Adrenal gland (tissue), 9 donors: ENCODE measurements at regions not wholly inside any gene's neighbourhood (a gene's known extent, or its start where the extent isn't known, plus 50 kb on each side); places are given as distances from the start of the nearest gene placed in this dataset.

Source experiments
- DNase-seq, 7 donors: peaks; one replicate each; pipeline ENCODE4 v3.0.0-alpha.2; 2019 to 2020
- H3K27ac ChIP-seq, 5 donors: fragments of 200-600 bp; sonication (generic) in 4 of 5; 1 replicate in 3 of 5; 2 replicates in 2 of 5; pipeline versions ENCODE4 v1.5.1 to v1.8.0; 2016 to 2020; ENCODE audit warnings: mild to moderate bottlenecking in 1 of 5
- H3K27me3 ChIP-seq: fragments of 200-600 bp; 2 replicates; pipeline ENCODE4 v1.8.0; 2021
- H3K36me3 ChIP-seq, 2 donors: fragments of 200-600 bp; replicated peaks in 1 of 2; 1 replicate in 1 of 2; 2 replicates in 1 of 2; pipeline versions ENCODE4 v1.5.1 to v1.8.0; 2018 to 2022
- H3K4me1 ChIP-seq, 2 donors: fragments of 200-600 bp; replicated peaks in 1 of 2; 1 replicate in 1 of 2; 2 replicates in 1 of 2; pipeline versions ENCODE4 v1.5.1 to v1.8.0; 2018 to 2021
- H3K4me3 ChIP-seq, 4 donors: fragments of 200-600 bp; sonication (generic) in 3 of 4; one replicate each; pipeline ENCODE4 v1.5.1; 2016 to 2018
- H3K9me3 ChIP-seq, 3 donors: fragments of 200-600 bp; sonication (generic) in 1 of 3; replicated peaks in 1 of 3; 1 replicate in 2 of 3; 2 replicates in 1 of 3; pipeline versions ENCODE4 v1.5.1 to v1.8.0; 2016 to 2021
- POLR2A ChIP-seq, 2 donors: fragments of 450-650 bp; IDR thresholded peaks; one replicate each; pipeline ENCODE4 v1.6.1; 2017; ENCODE audit warnings: antibody characterized with exemption in 2 of 2, mild to moderate bottlenecking in 2 of 2, moderate library complexity in 1 of 2
- WGBS, 4 donors: extraction: QIAGEN DNeasy Blood & Tissue Kit in 2 of 4; methylation state at CpG; one replicate each; pipeline versions ENCODE4 v1.1.5 to v1.1.7; 2013 to 2017; 5-methylcytosine and 5-hydroxymethylcytosine counted together
- intact Hi-C, 2 donors: fragments of 100-400 bp; cut with DNase I; formaldehyde crosslinking; loops; one replicate each; pipeline versions ENCODE4 v1.14.1 to v1.15.0; 2022 to 2023
- TF ChIP-seq, protein P1 (sequence below), 6 experiments: fragments of 450-650 bp in 4 of 6; fragments of 200-600 bp in 2 of 6; sonication (generic) in 1 of 6; IDR thresholded peaks; 1 replicate in 5 of 6; 2 replicates in 1 of 6; pipeline versions ENCODE4 v1.5.1 to v1.8.0; 2016 to 2021; ENCODE audit warnings: antibody characterized with exemption in 6 of 6, mild to moderate bottlenecking in 2 of 6, moderate library complexity in 1 of 6
- donor health status: healthy with polysubstance abuse.
- donor health status: Bipolar disorder and iron deficiency.
- donor health status: DM: yes; HTN: yes; CAD: no.
- donor health status: DM: no; HTN: no; CAD: no.
- donor health status: DM: no; HTN: no; CAD: no.

DNA sequence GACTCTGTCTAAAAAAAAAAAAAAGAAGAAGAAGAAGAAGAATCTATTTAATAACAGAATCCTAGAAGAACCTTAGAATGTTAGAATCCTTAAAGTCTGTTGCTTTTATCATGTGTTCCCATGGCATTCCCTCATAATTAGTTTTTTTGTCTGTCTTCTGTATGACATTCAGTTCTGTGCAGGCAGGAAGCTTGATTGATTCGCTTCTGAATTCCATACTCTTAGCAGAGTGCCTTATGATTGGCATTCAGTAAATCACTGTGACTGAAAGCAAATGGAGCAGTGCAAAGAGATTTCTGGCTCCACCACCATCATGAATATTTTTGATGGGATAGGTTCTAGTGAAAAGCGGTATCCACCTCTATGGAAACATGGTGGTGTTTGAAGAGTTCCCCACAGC is 1065.9 kb upstream of the RBFOX1 start:
- Histone ChIP-seq H3K27me3 (no peaks in the 10 kb centered on the region), H3K36me3 (no peaks in the 10 kb centered on the region), H3K4me1 (no peaks in the 10 kb centered on the region), H3K4me3 (no peak overlapping the region), H3K27ac (no peak overlapping the region), H3K9me3 (no peaks in the 10 kb centered on the region)
- 69 to 83% (median 78%) methylated on average over 2 of the region's 2 CpGs for WGBS, 4 donors
- no peak for DNase-seq
- intact Hi-C loops, result no loop called here
- TF ChIP-seq POLR2A (IDR thresholded peaks at IDR 0.05), result no peak
- TF ChIP-seq, protein P1, sequence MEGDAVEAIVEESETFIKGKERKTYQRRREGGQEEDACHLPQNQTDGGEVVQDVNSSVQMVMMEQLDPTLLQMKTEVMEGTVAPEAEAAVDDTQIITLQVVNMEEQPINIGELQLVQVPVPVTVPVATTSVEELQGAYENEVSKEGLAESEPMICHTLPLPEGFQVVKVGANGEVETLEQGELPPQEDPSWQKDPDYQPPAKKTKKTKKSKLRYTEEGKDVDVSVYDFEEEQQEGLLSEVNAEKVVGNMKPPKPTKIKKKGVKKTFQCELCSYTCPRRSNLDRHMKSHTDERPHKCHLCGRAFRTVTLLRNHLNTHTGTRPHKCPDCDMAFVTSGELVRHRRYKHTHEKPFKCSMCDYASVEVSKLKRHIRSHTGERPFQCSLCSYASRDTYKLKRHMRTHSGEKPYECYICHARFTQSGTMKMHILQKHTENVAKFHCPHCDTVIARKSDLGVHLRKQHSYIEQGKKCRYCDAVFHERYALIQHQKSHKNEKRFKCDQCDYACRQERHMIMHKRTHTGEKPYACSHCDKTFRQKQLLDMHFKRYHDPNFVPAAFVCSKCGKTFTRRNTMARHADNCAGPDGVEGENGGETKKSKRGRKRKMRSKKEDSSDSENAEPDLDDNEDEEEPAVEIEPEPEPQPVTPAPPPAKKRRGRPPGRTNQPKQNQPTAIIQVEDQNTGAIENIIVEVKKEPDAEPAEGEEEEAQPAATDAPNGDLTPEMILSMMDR (IDR thresholded peaks at IDR 0.05), result no peak

DNA sequence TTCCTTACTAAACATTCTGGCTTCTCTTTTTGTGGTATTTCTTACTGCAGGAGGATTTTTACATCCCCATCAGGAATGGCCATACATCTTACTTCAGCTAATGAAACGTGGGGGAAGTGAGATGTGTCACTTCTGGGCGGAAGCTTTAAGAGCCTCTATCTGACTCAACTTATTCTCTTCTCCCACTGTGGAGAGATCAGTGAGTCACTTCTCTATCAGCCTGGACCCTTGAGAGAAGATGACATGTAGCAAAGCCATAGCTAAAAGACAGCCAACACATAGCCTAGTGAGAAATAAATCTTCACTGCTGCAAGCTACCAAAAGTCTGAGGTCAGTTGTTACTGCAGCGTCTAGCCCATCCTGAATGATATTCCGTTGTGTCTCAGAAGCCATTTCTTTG is 1066.7 kb upstream of the RBFOX1 start:
- no peak for DNase-seq
- Histone ChIP-seq H3K27me3 (no peaks in the 10 kb centered on the region), H3K36me3 (no peaks in the 10 kb centered on the region), H3K9me3 (no peaks in the 10 kb centered on the region), H3K4me1 (no peaks in the 10 kb centered on the region), H3K27ac (no peak overlapping the region), H3K4me3 (no peak overlapping the region)
- intact Hi-C loops, result no loop called here
- TF ChIP-seq, protein P1 (IDR thresholded peaks at IDR 0.05), result no peak
- no peak for TF ChIP-seq POLR2A (IDR thresholded peaks at IDR 0.05)
- WGBS, 4 donors, result 55 to 82% (median 75%) methylated on average over 4 of the region's 4 CpGs

DNA sequence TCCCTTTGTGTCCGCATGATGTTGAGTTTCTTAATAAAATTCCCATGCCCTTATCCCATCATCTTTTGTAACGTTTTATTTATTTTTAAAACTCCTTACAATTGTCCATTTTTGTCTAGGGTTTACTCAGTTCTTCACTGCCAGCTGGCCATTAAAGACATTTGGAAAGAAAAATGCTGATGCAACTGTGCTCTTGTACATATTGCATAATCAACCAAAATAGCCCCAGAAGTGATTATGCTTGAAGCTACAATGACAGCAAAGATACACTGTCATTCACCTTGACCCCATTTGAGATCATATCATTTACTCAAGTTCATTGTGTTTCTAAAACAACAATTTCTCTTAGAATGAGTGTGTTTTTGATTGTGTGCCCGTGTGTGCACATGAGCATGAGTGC is 1074.6 kb upstream of the RBFOX1 start:
- 64 to 69% (median 67%) methylated on average over 3 of the region's 3 CpGs for WGBS, 4 donors
- no peak for TF ChIP-seq POLR2A (IDR thresholded peaks at IDR 0.05)
- TF ChIP-seq, protein P1 (IDR thresholded peaks at IDR 0.05), result no peak
- intact Hi-C loops, result no loop called here
- Histone ChIP-seq H3K4me3 (no peak overlapping the region), H3K27me3 (no peaks in the 10 kb centered on the region), H3K9me3 (no peaks in the 10 kb centered on the region), H3K36me3 (no peaks in the 10 kb centered on the region), H3K27ac (no peak overlapping the region), H3K4me1 (no peaks in the 10 kb centered on the region)
- no peak for DNase-seq

- no peak for TF ChIP-seq POLR2A (IDR thresholded peaks at IDR 0.05)
- TF ChIP-seq, protein P1 (IDR thresholded peaks at IDR 0.05), result no peak
- DNase-seq, result no peak
- intact Hi-C loops, result no loop called here
- Histone ChIP-seq H3K4me3 (no peak overlapping the region), H3K27ac (no peak overlapping the region), H3K36me3 (no peaks in the 10 kb centered on the region), H3K9me3 (no peaks in the 10 kb centered on the region), H3K4me1 (no peaks in the 10 kb centered on the region), H3K27me3 (no peaks in the 10 kb centered on the region)
- WGBS, 4 donors, result 69 to 77% (median 72%) methylated on average over 4 of the region's 4 CpGs
Observed at GRCh38 chr16:6252541-6252940, 1080.1 kb upstream of the RBFOX1 start.
